CD14-positive monocyte (primary cell): ENCODE measurements at regions not wholly inside any gene's neighbourhood (a gene's known extent, or its start where the extent isn't known, plus 50 kb on each side); places are given as distances from the start of the nearest gene placed in this dataset.

Source experiments
- DNase-seq, 3 donors: peaks; one replicate each; pipeline ENCODE4 v3.0.0-alpha.2; 2011 to 2022
- H2AFZ ChIP-seq: 2 replicates; pipeline ENCODE4 v1.6.0; 2012; ENCODE audit warnings: mild to moderate bottlenecking, low read depth, low read length, inconsistent platforms; ENCODE audit not compliant: insufficient read depth, poor library complexity, severe bottlenecking
- H3K27ac ChIP-seq, 2 donors: 1 replicate in 1 of 2; 2 replicates in 1 of 2; pipeline ENCODE4 v1.5.1; 2012 to 2013; ENCODE audit warnings: low read length in 2 of 2, control low read depth in 1 of 2, inconsistent platforms in 1 of 2, low read depth in 1 of 2, mild to moderate bottlenecking in 1 of 2
- H3K27me3 ChIP-seq, 2 donors: one replicate each; pipeline versions ENCODE4 v1.6.0 to v1.6.1; 2011 to 2013; ENCODE audit warnings: low read length in 2 of 2; ENCODE audit not compliant: control insufficient read depth in 2 of 2, insufficient read depth in 2 of 2
- H3K36me3 ChIP-seq, 2 donors: replicated peaks in 1 of 2; 1 replicate in 1 of 2; 2 replicates in 1 of 2; pipeline versions ENCODE4 v1.5.1 to v1.6.1; 2012 to 2013; ENCODE audit warnings: low read length in 2 of 2, control low read depth in 1 of 2, inconsistent platforms in 1 of 2, mild to moderate bottlenecking in 1 of 2; ENCODE audit not compliant: insufficient read depth in 2 of 2, control insufficient read depth in 1 of 2
- H3K4me1 ChIP-seq, 2 donors: 1 replicate in 1 of 2; 2 replicates in 1 of 2; pipeline versions ENCODE4 v1.5.1 to v1.6.1; 2012 to 2013; ENCODE audit warnings: low read length in 2 of 2, control low read depth in 1 of 2, inconsistent platforms in 1 of 2, mild to moderate bottlenecking in 1 of 2, moderate library complexity in 1 of 2; ENCODE audit not compliant: insufficient read depth in 2 of 2, control insufficient read depth in 1 of 2
- H3K4me2 ChIP-seq: replicated peaks from 2 replicates; pipeline ENCODE3; 2012; ENCODE audit warnings: low read length, moderate library complexity, mild to moderate bottlenecking; ENCODE audit not compliant: poor library complexity, severe bottlenecking; ENCODE audit errors: extremely low read depth
- H3K4me3 ChIP-seq, 3 experiments: fragments of 200-600 bp in 1 of 3; sonication (generic) in 1 of 3; replicated peaks in 1 of 3; 1 replicate in 2 of 3; 2 replicates in 1 of 3; pipeline ENCODE4 v1.5.1; 2011 to 2013; ENCODE audit warnings: low read length in 3 of 3, mild to moderate bottlenecking in 3 of 3, control low read depth in 2 of 3, low read depth in 2 of 3, inconsistent platforms in 1 of 3, moderate library complexity in 1 of 3
- H3K79me2 ChIP-seq: 2 replicates; pipeline ENCODE4 v1.6.0; 2012; ENCODE audit warnings: mild to moderate bottlenecking, control low read depth, inconsistent platforms, low read length, moderate library complexity; ENCODE audit not compliant: insufficient read depth
- H3K9ac ChIP-seq: 2 replicates; pipeline ENCODE4 v1.6.0; 2017; ENCODE audit warnings: low read length, mild to moderate bottlenecking; ENCODE audit not compliant: insufficient read depth, poor library complexity, severe bottlenecking
- H3K9me3 ChIP-seq, 2 donors: replicated peaks in 1 of 2; 1 replicate in 1 of 2; 2 replicates in 1 of 2; pipeline versions ENCODE4 v1.5.1 to v1.6.1; 2012 to 2013; ENCODE audit warnings: low read length in 2 of 2, control low read depth in 1 of 2; ENCODE audit not compliant: control insufficient read depth in 1 of 2, insufficient read depth in 1 of 2
- H4K20me1 ChIP-seq: 2 replicates; pipeline ENCODE4 v1.6.0; 2012; ENCODE audit warnings: mild to moderate bottlenecking, low read length, control low read depth, moderate library complexity; ENCODE audit not compliant: insufficient read depth
- H3K27ac Mint-ChIP-seq, 7 donors: one replicate each; pipeline ENCODE4 v1.8.0; 2020; ENCODE audit warnings: mild to moderate bottlenecking in 7 of 7, mixed read lengths in 7 of 7, moderate library complexity in 6 of 7, inconsistent platforms in 2 of 7
- H3K27me3 Mint-ChIP-seq, 3 donors: one replicate each; pipeline ENCODE4 v1.8.0; 2021 to 2022; ENCODE audit warnings: low read depth in 3 of 3, mild to moderate bottlenecking in 3 of 3, mixed read lengths in 3 of 3, moderate library complexity in 3 of 3, inconsistent platforms in 1 of 3
- H3K36me3 Mint-ChIP-seq, 2 donors: one replicate each; pipeline ENCODE4 v1.8.0; 2020; ENCODE audit warnings: mixed read lengths in 2 of 2, inconsistent platforms in 1 of 2, mild to moderate bottlenecking in 1 of 2
- H3K4me1 Mint-ChIP-seq: one replicate; pipeline ENCODE4 v1.8.0; 2020; ENCODE audit warnings: mild to moderate bottlenecking, mixed read lengths
- H3K4me3 Mint-ChIP-seq, 2 donors: one replicate each; pipeline ENCODE4 v1.8.0; 2020; ENCODE audit warnings: mild to moderate bottlenecking in 2 of 2, mixed read lengths in 2 of 2, moderate library complexity in 1 of 2
- H3K9me3 Mint-ChIP-seq, 7 donors: one replicate each; pipeline ENCODE4 v1.8.0; 2020 to 2022; ENCODE audit warnings: mixed read lengths in 7 of 7, mild to moderate bottlenecking in 6 of 7, moderate library complexity in 6 of 7, inconsistent platforms in 2 of 7
- CTCF ChIP-seq: fragments of 200-600 bp; IDR thresholded peaks from one replicate; pipeline ENCODE4 v1.8.0; 2022; ENCODE audit warnings: antibody characterized with exemption, mild to moderate bottlenecking
- WGBS: methylation state at CpG from one replicate; pipeline ENCODE4 v1.1.5; 2013; ENCODE audit warnings: missing lambda C conversion rate; ENCODE audit not compliant: insufficient coverage; 5-methylcytosine and 5-hydroxymethylcytosine counted together
- intact Hi-C, 2 donors: fragments of 100-400 bp; cut with micrococcal nuclease; formaldehyde crosslinking; loops; one replicate each; pipeline versions ENCODE4 v1.15.0 to v1.15.1; 2023

- Histone ChIP-seq H3K4me1 (no peaks in the 10 kb centered on the region), H3K4me3 (no peak overlapping the region), H3K9ac (no peak overlapping the region), H3K4me2 (no peak overlapping the region), H3K79me2 (no peaks in the 10 kb centered on the region), H3K27me3 (no peaks in the 10 kb centered on the region), H3K9me3 (peaks cover 0 to 11% of the 10 kb centered on the region in 2 donors), H3K36me3 (no peaks in the 10 kb centered on the region), H2AFZ (no peak overlapping the region), H3K27ac (no peak overlapping the region), H4K20me1 (no peaks in the 10 kb centered on the region)
- WGBS = no CpG with 5 or more reads among the region's 1 CpG
- no peaks in the 10 kb centered on the region for H3K36me3 Mint-ChIP-seq
- TF ChIP-seq CTCF = no peak
- peaks cover 5 to 24% (median 10%) of the 10 kb centered on the region in 7 donors for H3K9me3 Mint-ChIP-seq
- intact Hi-C loops = no loop called here
- no peaks in the 10 kb centered on the region for H3K4me1 Mint-ChIP-seq
- peaks cover 0 to 7% (median 3%) of the 10 kb centered on the region in 3 donors for H3K27me3 Mint-ChIP-seq
- no peak overlapping the region for H3K4me3 Mint-ChIP-seq
- no peak overlapping the region for H3K27ac Mint-ChIP-seq
- DNase-seq = no peak
Observed at GRCh38 chr12:93078059-93078458, 149.0 kb upstream of the EEA1 start.

GRCh38 chr12:93078577-93078976, 149.5 kb upstream of the EEA1 start:
- Histone ChIP-seq H3K4me2 (no peak overlapping the region), H3K4me3 (no peak overlapping the region), H3K4me1 (no peaks in the 10 kb centered on the region), H3K9ac (no peak overlapping the region), H3K9me3 (peaks cover 0 to 11% of the 10 kb centered on the region in 2 donors), H3K27me3 (no peaks in the 10 kb centered on the region), H3K27ac (no peak overlapping the region), H4K20me1 (no peaks in the 10 kb centered on the region), H3K79me2 (no peaks in the 10 kb centered on the region), H3K36me3 (no peaks in the 10 kb centered on the region), H2AFZ (no peak overlapping the region)
- TF ChIP-seq CTCF = no peak
- no peak for DNase-seq
- no peak overlapping the region for H3K4me3 Mint-ChIP-seq
- WGBS = 93% methylated on average over 8 of the region's 8 CpGs
- H3K27ac Mint-ChIP-seq = no peak overlapping the region
- H3K9me3 Mint-ChIP-seq = peaks cover 5 to 28% (median 10%) of the 10 kb centered on the region in 7 donors
- H3K4me1 Mint-ChIP-seq = no peaks in the 10 kb centered on the region
- intact Hi-C loops = no loop called here
- H3K27me3 Mint-ChIP-seq = peaks cover 0 to 5% (median 3%) of the 10 kb centered on the region in 3 donors
- no peaks in the 10 kb centered on the region for H3K36me3 Mint-ChIP-seq
